Stimulated activated CD4-positive, alpha-beta T cell treated with anti-CD3 and anti-CD28 coated beads, Interleukin-12 subunit alpha, Interleukin-12 subunit beta, amount 100 ng/mL, for 24 hours (primary cell): ENCODE measurements at regions not wholly inside any gene's neighbourhood (a gene's known extent, or its start where the extent isn't known, plus 50 kb on each side); places are given as distances from the start of the nearest gene placed in this dataset.
"Not testable (repeated sequence)": the region's sequence is repeated elsewhere in the genome, so short reads cannot be mapped to it uniquely, and the experiment has no call there.

ENCODE experiments used
- DNase-seq, 2 experiments: peaks; one replicate each; pipeline ENCODE4 v3.0.0-alpha.2; 2020; ENCODE audit warnings: low read depth in 2 of 2

- DNase-seq: no peak
Measured at GRCh38 chr6:168856914-168857313, 396.7 kb downstream of the THBS2 start.

- DNase-seq: no peak
Measured at GRCh38 chr6:168852376-168852884, 401.2 kb downstream of the THBS2 start.

GRCh38 chr6:168851460-168852375 lies 401.9 kb downstream of the THBS2 start:
- no peak for DNase-seq

GRCh38 chr6:168850027-168850736 lies 403.5 kb downstream of the THBS2 start:
- DNase-seq: not testable (repeated sequence)

- DNase-seq: no peak
Measured at GRCh38 chr6:168849459-168849858, 404.2 kb downstream of the THBS2 start.

- no peak for DNase-seq
Measured at GRCh38 chr6:168848797-168849196, 404.8 kb downstream of the THBS2 start.

- no peak for DNase-seq
Measured at GRCh38 chr6:168844821-168845609, 404.0 kb downstream of the SMOC2 start.

GRCh38 chr6:168842632-168843212 lies 401.7 kb downstream of the SMOC2 start:
- not testable (repeated sequence) for DNase-seq

- no peak for DNase-seq
Measured at GRCh38 chr6:168841609-168842278, 400.8 kb downstream of the SMOC2 start.

GRCh38 chr6:168840932-168841331 lies 399.9 kb downstream of the SMOC2 start:
- DNase-seq: not testable (repeated sequence)

- DNase-seq: not testable (repeated sequence)
Measured at GRCh38 chr6:168840299-168840698, 399.3 kb downstream of the SMOC2 start.

- no peak for DNase-seq
Measured at GRCh38 chr6:168838037-168838399, 397.0 kb downstream of the SMOC2 start.

GRCh38 chr6:168837254-168838036 lies 396.5 kb downstream of the SMOC2 start:
- no peak for DNase-seq

GRCh38 chr6:168835991-168836390 lies 395.0 kb downstream of the SMOC2 start:
- no peak for DNase-seq

- DNase-seq: no peak
Measured at GRCh38 chr6:168834801-168835200, 393.8 kb downstream of the SMOC2 start.

GRCh38 chr6:168834042-168834587 lies 393.1 kb downstream of the SMOC2 start:
- no peak for DNase-seq

GRCh38 chr6:168828800-168829199 lies 387.8 kb downstream of the SMOC2 start:
- DNase-seq: no peak

GRCh38 chr6:168828035-168828434 lies 387.1 kb downstream of the SMOC2 start:
- DNase-seq: no peak

GRCh38 chr6:168827586-168827871 lies 386.5 kb downstream of the SMOC2 start:
- no peak for DNase-seq
